K562 (cell line): ENCODE measurements at regions not wholly inside any gene's neighbourhood (a gene's known extent, or its start where the extent isn't known, plus 50 kb on each side); places are given as distances from the start of the nearest gene placed in this dataset.

Source experiments
- ARID4B ChIP-seq: sonication (generic); formaldehyde crosslinking; IDR thresholded peaks from 2 replicates; pipeline ENCODE4 v1.8.0; 2022; ENCODE audit warnings: mild to moderate bottlenecking, missing genetic modification reagents
- ETV6 ChIP-seq, 3 experiments: fragments of 150-350 bp in 1 of 3; sonication (generic) in 1 of 3; formaldehyde crosslinking in 1 of 3; IDR thresholded peaks; 2 replicates each; pipeline versions ENCODE4 v1.6.1 to v1.8.0; 2014 to 2022; ENCODE audit warnings: borderline replicate concordance in 2 of 3, low read depth in 2 of 3, antibody characterized with exemption in 1 of 3, low read length in 1 of 3, mild to moderate bottlenecking in 1 of 3, missing genetic modification reagents in 1 of 3
- LEF1 ChIP-seq: fragments of 450-650 bp; IDR thresholded peaks from 2 replicates; pipeline ENCODE4 v1.6.1; 2016; ENCODE audit warnings: mild to moderate bottlenecking
- NEUROD1 ChIP-seq: fragments of 150-350 bp; IDR thresholded peaks from 2 replicates; pipeline ENCODE4 v1.6.1; 2014; ENCODE audit warnings: borderline replicate concordance, low read length, low read depth; ENCODE audit not compliant: partially characterized antibody
- POLR2AphosphoS2 ChIP-seq: IDR thresholded peaks from 2 replicates; pipeline ENCODE4 v1.6.1; 2012; ENCODE audit warnings: low read length, improper control_type of control experiment

GRCh38 chr20:1766731-1767130 is 109.2 kb upstream of the SIRPG start (continued):
- no peak for TF ChIP-seq ARID4B (CRISPR knock-in tag)
- no peak for TF ChIP-seq ETV6 (IDR thresholded peaks at IDR 0.05; ENCODE audit: borderline replicate concordance in 1 of 2, low read depth in 2 of 2, low read length in 1 of 2)
- no peak for TF ChIP-seq ETV6 (CRISPR knock-in tag; IDR thresholded peaks at IDR 0.05; ENCODE audit: borderline replicate concordance)
- no peak for TF ChIP-seq LEF1
- TF ChIP-seq POLR2AphosphoS2, result no peak
- TF ChIP-seq NEUROD1, result no peak
